ENCODE measurements at regions not wholly inside any gene's neighbourhood (a gene's known extent, or its start where the extent isn't known, plus 50 kb on each side); places are given as distances from the start of the nearest gene placed in this dataset.

- no peaks in the 10 kb centered on the region for H3K36me3 ChIP-seq (ENCODE audit: control insufficient read depth in 2 of 2, insufficient read depth in 2 of 2, low read length in 2 of 2)
- no peaks in the 10 kb centered on the region for H3K9me3 ChIP-seq (ENCODE audit: control insufficient read depth in 2 of 2, low read length in 2 of 2)
- H3K4me3 ChIP-seq (ENCODE audit: low read length in 2 of 2): no peak overlapping the region
These were observed 283.7 kb downstream of the CSNK1G3 start for GRCh38 chr5:123795688-123796087.

GRCh38 chr5:123790226-123790625 lies 278.2 kb downstream of the CSNK1G3 start:
- H3K4me1 ChIP-seq (ENCODE audit: control insufficient read depth in 2 of 2, insufficient read depth in 2 of 2, low read length in 2 of 2): peaks cover 0 to 3% of the 10 kb centered on the region in 2 donors
- H3K27ac ChIP-seq (ENCODE audit: low read depth in 2 of 2, low read length in 2 of 2): no peak overlapping the region
- peaks cover 2 to 7% of the 10 kb centered on the region in 2 donors for H3K9me3 ChIP-seq (ENCODE audit: control insufficient read depth in 2 of 2, low read length in 2 of 2)
- no peak overlapping the region for H3K4me3 ChIP-seq (ENCODE audit: low read length in 2 of 2)
- no peaks in the 10 kb centered on the region for H3K36me3 ChIP-seq (ENCODE audit: control insufficient read depth in 2 of 2, insufficient read depth in 2 of 2, low read length in 2 of 2)
- H3K9ac ChIP-seq (ENCODE audit: low read depth in 1 of 2, low read length in 2 of 2): no peak overlapping the region
- no peaks in the 10 kb centered on the region for H3K27me3 ChIP-seq (ENCODE audit: control insufficient read depth in 2 of 2, insufficient read depth in 2 of 2, low read length in 2 of 2)

More at GRCh38 chr5:123795688-123796087, 283.7 kb downstream of the CSNK1G3 start:
- no peaks in the 10 kb centered on the region for H3K4me1 ChIP-seq (ENCODE audit: control insufficient read depth in 2 of 2, insufficient read depth in 2 of 2, low read length in 2 of 2)
- H3K27me3 ChIP-seq (ENCODE audit: control insufficient read depth in 2 of 2, insufficient read depth in 2 of 2, low read length in 2 of 2): no peaks in the 10 kb centered on the region
- H3K27ac ChIP-seq (ENCODE audit: low read depth in 2 of 2, low read length in 2 of 2): no peak overlapping the region
- no peak overlapping the region for H3K9ac ChIP-seq (ENCODE audit: low read depth in 1 of 2, low read length in 2 of 2)

GRCh38 chr5:123787635-123788034 lies 275.7 kb downstream of the CSNK1G3 start:
- H3K9ac ChIP-seq (ENCODE audit: low read depth in 1 of 2, low read length in 2 of 2): no peak overlapping the region
- H3K27me3 ChIP-seq (ENCODE audit: control insufficient read depth in 2 of 2, insufficient read depth in 2 of 2, low read length in 2 of 2): no peaks in the 10 kb centered on the region
- no peaks in the 10 kb centered on the region for H3K36me3 ChIP-seq (ENCODE audit: control insufficient read depth in 2 of 2, insufficient read depth in 2 of 2, low read length in 2 of 2)
- H3K4me3 ChIP-seq (ENCODE audit: low read length in 2 of 2): no peak overlapping the region
- H3K4me1 ChIP-seq (ENCODE audit: control insufficient read depth in 2 of 2, insufficient read depth in 2 of 2, low read length in 2 of 2): peaks cover 0 to 3% of the 10 kb centered on the region in 2 donors
- peaks cover 2 to 7% of the 10 kb centered on the region in 2 donors for H3K9me3 ChIP-seq (ENCODE audit: control insufficient read depth in 2 of 2, low read length in 2 of 2)
- no peak overlapping the region for H3K27ac ChIP-seq (ENCODE audit: low read depth in 2 of 2, low read length in 2 of 2)

GRCh38 chr5:123787136-123787535 lies 275.2 kb downstream of the CSNK1G3 start:
- H3K9me3 ChIP-seq (ENCODE audit: control insufficient read depth in 2 of 2, low read length in 2 of 2): peaks cover 2 to 7% of the 10 kb centered on the region in 2 donors
- no peak overlapping the region for H3K27ac ChIP-seq (ENCODE audit: low read depth in 2 of 2, low read length in 2 of 2)

GRCh38 chr5:123786411-123786810 lies 274.4 kb downstream of the CSNK1G3 start:
- Histone ChIP-seq H3K9ac (ENCODE audit: low read depth in 1 of 2, low read length in 2 of 2) (no peak overlapping the region), H3K4me1 (ENCODE audit: control insufficient read depth in 2 of 2, insufficient read depth in 2 of 2, low read length in 2 of 2) (peaks cover 0 to 3% of the 10 kb centered on the region in 2 donors), H3K27me3 (ENCODE audit: control insufficient read depth in 2 of 2, insufficient read depth in 2 of 2, low read length in 2 of 2) (no peaks in the 10 kb centered on the region), H3K4me3 (ENCODE audit: low read length in 2 of 2) (no peak overlapping the region), H3K9me3 (ENCODE audit: control insufficient read depth in 2 of 2, low read length in 2 of 2) (peaks cover 2 to 7% of the 10 kb centered on the region in 2 donors), H3K36me3 (ENCODE audit: control insufficient read depth in 2 of 2, insufficient read depth in 2 of 2, low read length in 2 of 2) (no peaks in the 10 kb centered on the region), H3K27ac (ENCODE audit: low read depth in 2 of 2, low read length in 2 of 2) (no peak overlapping the region)

More at GRCh38 chr5:123787136-123787535, 275.2 kb downstream of the CSNK1G3 start:
- peaks cover 0 to 3% of the 10 kb centered on the region in 2 donors for H3K4me1 ChIP-seq (ENCODE audit: control insufficient read depth in 2 of 2, insufficient read depth in 2 of 2, low read length in 2 of 2)
- no peak overlapping the region for H3K4me3 ChIP-seq (ENCODE audit: low read length in 2 of 2)
- H3K9ac ChIP-seq (ENCODE audit: low read depth in 1 of 2, low read length in 2 of 2): no peak overlapping the region
- no peaks in the 10 kb centered on the region for H3K36me3 ChIP-seq (ENCODE audit: control insufficient read depth in 2 of 2, insufficient read depth in 2 of 2, low read length in 2 of 2)
- H3K27me3 ChIP-seq (ENCODE audit: control insufficient read depth in 2 of 2, insufficient read depth in 2 of 2, low read length in 2 of 2): no peaks in the 10 kb centered on the region

- no peak overlapping the region for H3K9ac ChIP-seq (ENCODE audit: low read depth in 1 of 2, low read length in 2 of 2)
- peaks cover 0 to 3% of the 10 kb centered on the region in 2 donors for H3K4me1 ChIP-seq (ENCODE audit: control insufficient read depth in 2 of 2, insufficient read depth in 2 of 2, low read length in 2 of 2)
- no peaks in the 10 kb centered on the region for H3K27me3 ChIP-seq (ENCODE audit: control insufficient read depth in 2 of 2, insufficient read depth in 2 of 2, low read length in 2 of 2)
- no peak overlapping the region for H3K4me3 ChIP-seq (ENCODE audit: low read length in 2 of 2)
- H3K27ac ChIP-seq (ENCODE audit: low read depth in 2 of 2, low read length in 2 of 2): no peak overlapping the region
- peaks cover 2 to 7% of the 10 kb centered on the region in 2 donors for H3K9me3 ChIP-seq (ENCODE audit: control insufficient read depth in 2 of 2, low read length in 2 of 2)
- H3K36me3 ChIP-seq (ENCODE audit: control insufficient read depth in 2 of 2, insufficient read depth in 2 of 2, low read length in 2 of 2): no peaks in the 10 kb centered on the region
These were observed 273.4 kb downstream of the CSNK1G3 start for GRCh38 chr5:123785162-123786071.

- Histone ChIP-seq H3K27me3 (ENCODE audit: control insufficient read depth in 2 of 2, insufficient read depth in 2 of 2, low read length in 2 of 2) (no peaks in the 10 kb centered on the region), H3K36me3 (ENCODE audit: control insufficient read depth in 2 of 2, insufficient read depth in 2 of 2, low read length in 2 of 2) (no peaks in the 10 kb centered on the region), H3K4me3 (ENCODE audit: low read length in 2 of 2) (no peak overlapping the region), H3K4me1 (ENCODE audit: control insufficient read depth in 2 of 2, insufficient read depth in 2 of 2, low read length in 2 of 2) (peaks cover 0 to 3% of the 10 kb centered on the region in 2 donors), H3K9me3 (ENCODE audit: control insufficient read depth in 2 of 2, low read length in 2 of 2) (no peaks in the 10 kb centered on the region), H3K27ac (ENCODE audit: low read depth in 2 of 2, low read length in 2 of 2) (no peak overlapping the region), H3K9ac (ENCODE audit: low read depth in 1 of 2, low read length in 2 of 2) (no peak overlapping the region)
These were observed 271.4 kb downstream of the CSNK1G3 start for GRCh38 chr5:123783421-123783820.

- no peak overlapping the region for H3K4me3 ChIP-seq (ENCODE audit: low read length in 2 of 2)
- H3K9me3 ChIP-seq (ENCODE audit: control insufficient read depth in 2 of 2, low read length in 2 of 2): no peaks in the 10 kb centered on the region
- H3K27ac ChIP-seq (ENCODE audit: low read depth in 2 of 2, low read length in 2 of 2): no peak overlapping the region
- H3K4me1 ChIP-seq (ENCODE audit: control insufficient read depth in 2 of 2, insufficient read depth in 2 of 2, low read length in 2 of 2): no peaks in the 10 kb centered on the region
- H3K36me3 ChIP-seq (ENCODE audit: control insufficient read depth in 2 of 2, insufficient read depth in 2 of 2, low read length in 2 of 2): no peaks in the 10 kb centered on the region
- H3K9ac ChIP-seq (ENCODE audit: low read depth in 1 of 2, low read length in 2 of 2): no peak overlapping the region
- H3K27me3 ChIP-seq (ENCODE audit: control insufficient read depth in 2 of 2, insufficient read depth in 2 of 2, low read length in 2 of 2): no peaks in the 10 kb centered on the region
These were observed 266.7 kb downstream of the CSNK1G3 start for GRCh38 chr5:123778641-123779040.

DNA sequence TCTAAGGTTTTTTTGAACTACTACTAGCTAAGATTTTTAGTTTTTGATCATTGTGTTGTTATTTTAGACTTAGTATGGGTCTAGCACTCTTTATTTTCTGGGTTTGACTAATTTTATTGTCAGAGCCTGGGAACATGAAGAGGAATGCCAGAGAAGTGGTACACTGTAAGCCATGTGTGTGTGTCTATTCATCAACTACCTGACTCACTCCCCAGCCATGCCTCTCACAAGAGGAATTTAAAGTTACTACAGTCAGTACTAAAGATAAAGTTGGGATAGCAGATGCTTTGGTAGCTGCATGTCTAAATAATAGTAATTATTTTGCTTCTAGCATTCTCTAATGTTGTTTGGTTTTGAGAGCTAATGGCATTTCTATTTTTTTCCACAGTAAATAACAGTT lies 264.8 kb downstream of the CSNK1G3 start:
- no peaks in the 10 kb centered on the region for H3K4me1 ChIP-seq (ENCODE audit: control insufficient read depth in 2 of 2, insufficient read depth in 2 of 2, low read length in 2 of 2)
- H3K9me3 ChIP-seq (ENCODE audit: control insufficient read depth in 2 of 2, low read length in 2 of 2): no peaks in the 10 kb centered on the region
- no peaks in the 10 kb centered on the region for H3K27me3 ChIP-seq (ENCODE audit: control insufficient read depth in 2 of 2, insufficient read depth in 2 of 2, low read length in 2 of 2)
- H3K4me3 ChIP-seq (ENCODE audit: low read length in 2 of 2): no peak overlapping the region
- no peak overlapping the region for H3K27ac ChIP-seq (ENCODE audit: low read depth in 2 of 2, low read length in 2 of 2)
- H3K36me3 ChIP-seq (ENCODE audit: control insufficient read depth in 2 of 2, insufficient read depth in 2 of 2, low read length in 2 of 2): no peaks in the 10 kb centered on the region
- no peak overlapping the region for H3K9ac ChIP-seq (ENCODE audit: low read depth in 1 of 2, low read length in 2 of 2)

DNA sequence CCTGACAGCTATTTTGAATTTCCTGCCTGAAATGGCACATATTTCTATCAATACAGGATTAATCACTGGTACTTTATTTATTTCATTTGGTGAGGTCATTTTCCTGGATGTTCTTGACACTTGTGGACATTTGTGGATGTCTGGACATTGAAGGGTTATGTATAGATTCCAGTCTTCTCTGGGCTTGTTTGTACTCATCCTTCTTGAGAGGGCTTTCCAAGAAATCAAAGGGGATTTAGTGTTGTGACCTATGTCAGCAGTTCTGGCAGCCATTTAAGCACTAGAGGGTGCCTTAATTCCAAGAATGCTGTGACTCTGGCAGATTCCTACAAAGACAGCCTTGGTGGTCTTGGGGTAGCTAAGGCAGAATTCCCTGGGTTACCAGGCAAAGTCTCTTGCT lies 259.7 kb downstream of the CSNK1G3 start:
- no peak overlapping the region for H3K9ac ChIP-seq (ENCODE audit: low read depth in 1 of 2, low read length in 2 of 2)
- no peaks in the 10 kb centered on the region for H3K4me1 ChIP-seq (ENCODE audit: control insufficient read depth in 2 of 2, insufficient read depth in 2 of 2, low read length in 2 of 2)
- no peak overlapping the region for H3K4me3 ChIP-seq (ENCODE audit: low read length in 2 of 2)
- no peaks in the 10 kb centered on the region for H3K27me3 ChIP-seq (ENCODE audit: control insufficient read depth in 2 of 2, insufficient read depth in 2 of 2, low read length in 2 of 2)
- H3K27ac ChIP-seq (ENCODE audit: low read depth in 2 of 2, low read length in 2 of 2): no peak overlapping the region
- H3K36me3 ChIP-seq (ENCODE audit: control insufficient read depth in 2 of 2, insufficient read depth in 2 of 2, low read length in 2 of 2): no peaks in the 10 kb centered on the region
- no peaks in the 10 kb centered on the region for H3K9me3 ChIP-seq (ENCODE audit: control insufficient read depth in 2 of 2, low read length in 2 of 2)

Data from mucosa of rectum (tissue), 2 donors.